Thoracic aorta (tissue), 2 donors: ENCODE measurements at regions not wholly inside any gene's neighbourhood (a gene's known extent, or its start where the extent isn't known, plus 50 kb on each side); places are given as distances from the start of the nearest gene placed in this dataset.

ENCODE experiments used
- ATAC-seq: fragments of 150-250 bp; one replicate; pipeline ENCODE4 v1.8.0; 2017; ENCODE audit warnings: low read depth; ENCODE audit not compliant: insufficient number of reproducible peaks, low FRiP score
- DNase-seq: peaks from one replicate; pipeline ENCODE4 v3.0.0-alpha.2; 2020; ENCODE audit warnings: low spot score
- H3K27ac ChIP-seq, 2 donors: fragments of 200-600 bp; sonication (generic); 1 replicate in 1 of 2; 2 replicates in 1 of 2; pipeline ENCODE4 v1.5.1; 2016; ENCODE audit warnings: mild to moderate bottlenecking in 2 of 2, moderate library complexity in 2 of 2
- H3K27me3 ChIP-seq: fragments of 200-600 bp; sonication (generic); replicated peaks from 2 replicates; pipeline ENCODE4 v1.6.0; 2016; ENCODE audit warnings: mild to moderate bottlenecking; ENCODE audit not compliant: insufficient read depth
- H3K36me3 ChIP-seq: fragments of 200-600 bp; sonication (generic); one replicate; pipeline ENCODE4 v1.5.1; 2016
- H3K4me1 ChIP-seq, 2 donors: fragments of 200-600 bp; sonication (generic); 1 replicate in 1 of 2; 2 replicates in 1 of 2; pipeline versions ENCODE4 v1.5.1 to v1.6.0; 2016; ENCODE audit warnings: low read depth in 2 of 2, mild to moderate bottlenecking in 1 of 2; ENCODE audit not compliant: control insufficient read depth in 1 of 2
- H3K4me3 ChIP-seq: fragments of 200-600 bp; sonication (generic); 2 replicates; pipeline ENCODE4 v1.5.1; 2016; ENCODE audit warnings: mild to moderate bottlenecking
- H3K9me3 ChIP-seq: fragments of 200-600 bp; sonication (generic); 2 replicates; pipeline ENCODE4 v1.5.1; 2016
- CTCF ChIP-seq: fragments of 200-600 bp; sonication (generic); IDR thresholded peaks from one replicate; pipeline ENCODE4 v1.5.1; 2019; ENCODE audit warnings: antibody characterized with exemption

GRCh38 chr4:27721193-27721592 is 860.6 kb downstream of the STIM2 start:
- no peaks in the 10 kb centered on the region for H3K27me3 ChIP-seq
- H3K27ac ChIP-seq, result no peak overlapping the region
- DNase-seq (no peak), ATAC-seq (no peak)
- H3K4me3 ChIP-seq, result no peak overlapping the region
- H3K36me3 ChIP-seq, result no peaks in the 10 kb centered on the region
- TF ChIP-seq CTCF, result no peak
- H3K9me3 ChIP-seq, result no peaks in the 10 kb centered on the region
- H3K4me1 ChIP-seq, result no peaks in the 10 kb centered on the region

- Histone ChIP-seq H3K36me3 (no peaks in the 10 kb centered on the region), H3K27ac (no peak overlapping the region), H3K4me3 (no peak overlapping the region), H3K9me3 (no peaks in the 10 kb centered on the region), H3K4me1 (no peaks in the 10 kb centered on the region), H3K27me3 (no peaks in the 10 kb centered on the region)
- DNase-seq (no peak), ATAC-seq (no peak)
- no peak for TF ChIP-seq CTCF
Observed at GRCh38 chr4:27728892-27729291, 868.3 kb downstream of the STIM2 start.

- Histone ChIP-seq H3K27me3 (no peaks in the 10 kb centered on the region), H3K27ac (no peak overlapping the region), H3K36me3 (no peaks in the 10 kb centered on the region), H3K9me3 (no peaks in the 10 kb centered on the region), H3K4me3 (no peak overlapping the region), H3K4me1 (no peaks in the 10 kb centered on the region)
- DNase-seq, result no peak
- no peak for TF ChIP-seq CTCF
- ATAC-seq, result no peak
Observed at GRCh38 chr4:27742816-27743215, 882.2 kb downstream of the STIM2 start.

GRCh38 chr4:27759611-27760575 is 899.3 kb downstream of the STIM2 start:
- Histone ChIP-seq H3K36me3 (no peaks in the 10 kb centered on the region), H3K4me3 (no peak overlapping the region), H3K4me1 (no peaks in the 10 kb centered on the region), H3K9me3 (no peaks in the 10 kb centered on the region), H3K27ac (no peak overlapping the region), H3K27me3 (no peaks in the 10 kb centered on the region)
- ATAC-seq, result no peak
- DNase-seq, result no peak
- TF ChIP-seq CTCF, result no peak

GRCh38 chr4:27763830-27764525 is 903.3 kb downstream of the STIM2 start:
- Histone ChIP-seq H3K4me3 (no peak overlapping the region), H3K36me3 (no peaks in the 10 kb centered on the region), H3K27ac (no peak overlapping the region), H3K27me3 (no peaks in the 10 kb centered on the region), H3K4me1 (no peaks in the 10 kb centered on the region), H3K9me3 (no peaks in the 10 kb centered on the region)
- ATAC-seq (no peak), DNase-seq (no peak)
- no peak for TF ChIP-seq CTCF
